ENCODE measurements at regions not wholly inside any gene's neighbourhood (a gene's known extent, or its start where the extent isn't known, plus 50 kb on each side); places are given as distances from the start of the nearest gene placed in this dataset.
"Not testable (repeated sequence)": the region's sequence is repeated elsewhere in the genome, so short reads cannot be mapped to it uniquely, and the experiment has no call there.

GRCh38 chr6:78666764-78667163 lies 200.6 kb upstream of the IRAK1BP1 start:
- H3K4me3 ChIP-seq (ENCODE audit: low read depth, low read length): no peak overlapping the region
- DNase-seq (ENCODE audit: low read depth): no peak
- TF ChIP-seq CTCF (conservative IDR thresholded peaks at IDR 0.05; ENCODE audit: low read depth, low read length): no peak

- TF ChIP-seq CTCF (conservative IDR thresholded peaks at IDR 0.05; ENCODE audit: low read depth, low read length): no peak
- no peak for DNase-seq (ENCODE audit: low read depth)
- H3K4me3 ChIP-seq (ENCODE audit: low read depth, low read length): no peak overlapping the region
Measured at GRCh38 chr6:78670156-78670555, 197.2 kb upstream of the IRAK1BP1 start.

- no peak for DNase-seq (ENCODE audit: low read depth)
- no peak overlapping the region for H3K4me3 ChIP-seq (ENCODE audit: low read depth, low read length)
- no peak for TF ChIP-seq CTCF (conservative IDR thresholded peaks at IDR 0.05; ENCODE audit: low read depth, low read length)
Measured at GRCh38 chr6:78670802-78671201, 196.5 kb upstream of the IRAK1BP1 start.

GRCh38 chr6:78676069-78677007 lies 191.0 kb upstream of the IRAK1BP1 start:
- DNase-seq (ENCODE audit: low read depth); H3K4me3 ChIP-seq (ENCODE audit: low read depth, low read length): not testable (repeated sequence)

- H3K4me3 ChIP-seq (ENCODE audit: low read depth, low read length): no peak overlapping the region
- DNase-seq (ENCODE audit: low read depth): no peak
- TF ChIP-seq CTCF (conservative IDR thresholded peaks at IDR 0.05; ENCODE audit: low read depth, low read length): no peak
Measured at GRCh38 chr6:78688668-78689067, 178.7 kb upstream of the IRAK1BP1 start.

- peak; percentile 8 for DNase-seq (ENCODE audit: low read depth)
- no peak for TF ChIP-seq CTCF (conservative IDR thresholded peaks at IDR 0.05; ENCODE audit: low read depth, low read length)
- no peak overlapping the region for H3K4me3 ChIP-seq (ENCODE audit: low read depth, low read length)
Measured at GRCh38 chr6:78693835-78694234, 173.5 kb upstream of the IRAK1BP1 start.

GRCh38 chr6:78694628-78695027 lies 172.7 kb upstream of the IRAK1BP1 start:
- H3K4me3 ChIP-seq (ENCODE audit: low read depth, low read length); DNase-seq (ENCODE audit: low read depth): not testable (repeated sequence)

DNA sequence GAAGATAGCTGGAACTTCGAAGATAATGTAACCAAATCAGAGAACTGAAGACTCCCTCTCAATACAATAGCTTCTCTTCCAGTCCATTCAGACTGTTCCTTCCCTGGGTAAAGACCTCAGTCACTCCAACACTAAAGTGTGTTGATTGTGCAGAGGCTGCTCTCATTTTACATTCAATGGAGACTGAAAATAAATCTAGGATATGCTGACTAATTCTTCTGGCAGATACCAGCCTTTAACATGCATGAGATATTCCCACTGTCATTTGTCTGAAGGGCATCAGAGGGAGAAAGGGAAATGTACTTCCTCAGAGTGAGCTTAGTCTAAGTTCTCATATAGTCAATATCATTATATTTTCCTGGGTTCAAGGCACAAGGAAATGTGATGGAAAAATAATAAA lies 166.4 kb upstream of the IRAK1BP1 start:
- no peak overlapping the region for H3K4me3 ChIP-seq (ENCODE audit: low read depth, low read length)
- no peak for DNase-seq (ENCODE audit: low read depth)
- TF ChIP-seq CTCF (conservative IDR thresholded peaks at IDR 0.05; ENCODE audit: low read depth, low read length): no peak

Data from choroid plexus epithelial cell (primary cell).